ENCODE measurements at regions not wholly inside any gene's neighbourhood (a gene's known extent, or its start where the extent isn't known, plus 50 kb on each side); places are given as distances from the start of the nearest gene placed in this dataset.

DNA sequence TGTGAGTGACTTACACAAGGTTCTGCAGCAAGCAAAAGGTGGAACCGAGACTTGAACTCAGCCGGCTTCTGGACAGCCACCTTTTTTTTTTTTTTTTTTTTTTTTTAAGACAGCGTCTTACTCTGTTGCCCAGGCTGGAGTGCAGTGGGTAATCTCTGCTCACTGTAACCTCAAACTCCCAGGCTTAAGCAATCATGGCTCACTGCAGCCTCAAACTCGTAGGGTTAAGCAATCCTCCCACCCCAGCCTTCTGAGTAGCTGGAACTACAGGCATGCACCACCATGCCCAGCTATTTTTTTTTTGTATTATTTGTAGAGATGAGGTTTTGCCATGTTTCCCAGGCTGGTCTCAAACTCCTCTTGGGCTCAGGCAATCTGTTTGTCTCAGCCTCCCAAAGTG, 55.2 kb upstream of the GOT2 start:
- Histone ChIP-seq H3K27ac (no peak overlapping the region), H3K9me3 (no peaks in the 10 kb centered on the region), H3K27me3 (no peaks in the 10 kb centered on the region), H3K4me1 (no peaks in the 10 kb centered on the region), H3K4me3 (no peak overlapping the region), H3K36me3 (no peaks in the 10 kb centered on the region)
- ATAC-seq (no peak), DNase-seq (no peak)
- TF ChIP-seq, protein P1, sequence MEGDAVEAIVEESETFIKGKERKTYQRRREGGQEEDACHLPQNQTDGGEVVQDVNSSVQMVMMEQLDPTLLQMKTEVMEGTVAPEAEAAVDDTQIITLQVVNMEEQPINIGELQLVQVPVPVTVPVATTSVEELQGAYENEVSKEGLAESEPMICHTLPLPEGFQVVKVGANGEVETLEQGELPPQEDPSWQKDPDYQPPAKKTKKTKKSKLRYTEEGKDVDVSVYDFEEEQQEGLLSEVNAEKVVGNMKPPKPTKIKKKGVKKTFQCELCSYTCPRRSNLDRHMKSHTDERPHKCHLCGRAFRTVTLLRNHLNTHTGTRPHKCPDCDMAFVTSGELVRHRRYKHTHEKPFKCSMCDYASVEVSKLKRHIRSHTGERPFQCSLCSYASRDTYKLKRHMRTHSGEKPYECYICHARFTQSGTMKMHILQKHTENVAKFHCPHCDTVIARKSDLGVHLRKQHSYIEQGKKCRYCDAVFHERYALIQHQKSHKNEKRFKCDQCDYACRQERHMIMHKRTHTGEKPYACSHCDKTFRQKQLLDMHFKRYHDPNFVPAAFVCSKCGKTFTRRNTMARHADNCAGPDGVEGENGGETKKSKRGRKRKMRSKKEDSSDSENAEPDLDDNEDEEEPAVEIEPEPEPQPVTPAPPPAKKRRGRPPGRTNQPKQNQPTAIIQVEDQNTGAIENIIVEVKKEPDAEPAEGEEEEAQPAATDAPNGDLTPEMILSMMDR (IDR thresholded peaks at IDR 0.05 in 4 of 5, conservative IDR thresholded peaks at IDR 0.05 in 1 of 5), result no peak
- TF ChIP-seq POLR2A (IDR thresholded peaks at IDR 0.05), result no peak
- in situ Hi-C loops (cut with MboI; ENCODE audit: low sequenced_read_pairs in 4 of 4) (no loop called here), intact Hi-C loops (cut with DNase I; ENCODE audit: low total_unique reads) (no loop called here)
